ENCODE measurements at regions not wholly inside any gene's neighbourhood (a gene's known extent, or its start where the extent isn't known, plus 50 kb on each side); places are given as distances from the start of the nearest gene placed in this dataset.

- DNase-seq, result no peak
- H3K4me3 Mint-ChIP-seq (ENCODE audit: low read depth, unreplicated experiment), result no peak overlapping the region
- no peaks in the 10 kb centered on the region for H3K36me3 Mint-ChIP-seq (ENCODE audit: insufficient read depth, unreplicated experiment)
- CTCF ChIA-PET, result no interaction called here
- intact Hi-C loops (cut with micrococcal nuclease; ENCODE audit: unreplicated experiment), result no loop called here
- H3K27ac Mint-ChIP-seq (ENCODE audit: unreplicated experiment), result no peak overlapping the region
- no peaks in the 10 kb centered on the region for H3K27me3 Mint-ChIP-seq (ENCODE audit: unreplicated experiment)
- H3K9me3 Mint-ChIP-seq (ENCODE audit: low read depth, unreplicated experiment), result no peaks in the 10 kb centered on the region
- no TSS peak for BruUV-seq (replicated peaks)
- no peaks in the 10 kb centered on the region for H3K4me1 Mint-ChIP-seq (ENCODE audit: low read depth, unreplicated experiment)
- TF ChIP-seq, protein P1, sequence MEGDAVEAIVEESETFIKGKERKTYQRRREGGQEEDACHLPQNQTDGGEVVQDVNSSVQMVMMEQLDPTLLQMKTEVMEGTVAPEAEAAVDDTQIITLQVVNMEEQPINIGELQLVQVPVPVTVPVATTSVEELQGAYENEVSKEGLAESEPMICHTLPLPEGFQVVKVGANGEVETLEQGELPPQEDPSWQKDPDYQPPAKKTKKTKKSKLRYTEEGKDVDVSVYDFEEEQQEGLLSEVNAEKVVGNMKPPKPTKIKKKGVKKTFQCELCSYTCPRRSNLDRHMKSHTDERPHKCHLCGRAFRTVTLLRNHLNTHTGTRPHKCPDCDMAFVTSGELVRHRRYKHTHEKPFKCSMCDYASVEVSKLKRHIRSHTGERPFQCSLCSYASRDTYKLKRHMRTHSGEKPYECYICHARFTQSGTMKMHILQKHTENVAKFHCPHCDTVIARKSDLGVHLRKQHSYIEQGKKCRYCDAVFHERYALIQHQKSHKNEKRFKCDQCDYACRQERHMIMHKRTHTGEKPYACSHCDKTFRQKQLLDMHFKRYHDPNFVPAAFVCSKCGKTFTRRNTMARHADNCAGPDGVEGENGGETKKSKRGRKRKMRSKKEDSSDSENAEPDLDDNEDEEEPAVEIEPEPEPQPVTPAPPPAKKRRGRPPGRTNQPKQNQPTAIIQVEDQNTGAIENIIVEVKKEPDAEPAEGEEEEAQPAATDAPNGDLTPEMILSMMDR (IDR thresholded peaks at IDR 0.05; ENCODE audit: unreplicated experiment), result no peak
These were observed 177.2 kb upstream of the DTNBP1 start for GRCh38 chr6:15839969-15840541.

GRCh38 chr6:15837205-15837604, 174.4 kb upstream of the DTNBP1 start:
- no peak overlapping the region for H3K4me3 Mint-ChIP-seq (ENCODE audit: low read depth, unreplicated experiment)
- intact Hi-C loops (cut with micrococcal nuclease; ENCODE audit: unreplicated experiment), result no loop called here
- no peak for DNase-seq
- H3K27me3 Mint-ChIP-seq (ENCODE audit: unreplicated experiment), result no peaks in the 10 kb centered on the region
- H3K27ac Mint-ChIP-seq (ENCODE audit: unreplicated experiment), result no peak overlapping the region
- H3K36me3 Mint-ChIP-seq (ENCODE audit: insufficient read depth, unreplicated experiment), result no peaks in the 10 kb centered on the region
- no peaks in the 10 kb centered on the region for H3K9me3 Mint-ChIP-seq (ENCODE audit: low read depth, unreplicated experiment)
- TF ChIP-seq, protein P1 (IDR thresholded peaks at IDR 0.05; ENCODE audit: unreplicated experiment), result no peak
- CTCF ChIA-PET, result interaction anchor here (0.7 kb wide), 1 partner anchor 1650 kb away, joined by 4 read pairs; no protein-coding TSS in a partner anchor
- BruUV-seq (replicated peaks), result no TSS peak
- H3K4me1 Mint-ChIP-seq (ENCODE audit: low read depth, unreplicated experiment), result no peaks in the 10 kb centered on the region

DNA sequence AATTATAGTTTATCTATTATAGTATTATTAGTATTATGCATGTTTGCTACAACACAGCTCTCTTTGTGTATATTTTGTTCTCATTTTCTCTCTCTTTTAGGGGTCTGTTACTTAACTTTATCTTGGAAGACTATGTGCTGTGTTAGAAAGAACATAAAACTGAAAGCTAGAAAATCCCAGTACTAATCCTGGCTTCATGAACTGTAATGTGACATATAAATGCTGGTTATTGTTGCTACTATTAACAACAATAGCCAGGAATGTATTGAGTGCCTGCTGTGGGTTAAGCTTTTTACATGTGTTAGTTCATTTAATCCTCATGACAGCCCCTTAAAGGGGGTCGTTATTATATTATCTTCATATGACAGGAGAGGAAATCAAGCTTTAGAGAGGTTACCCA, 170.0 kb upstream of the DTNBP1 start:
- Mint-ChIP-seq H3K9me3 (ENCODE audit: low read depth, unreplicated experiment) (no peaks in the 10 kb centered on the region), H3K27ac (ENCODE audit: unreplicated experiment) (no peak overlapping the region), H3K4me1 (ENCODE audit: low read depth, unreplicated experiment) (no peaks in the 10 kb centered on the region), H3K36me3 (ENCODE audit: insufficient read depth, unreplicated experiment) (no peaks in the 10 kb centered on the region), H3K27me3 (ENCODE audit: unreplicated experiment) (peaks cover 8% of the 10 kb centered on the region), H3K4me3 (ENCODE audit: low read depth, unreplicated experiment) (no peak overlapping the region)
- no TSS peak for BruUV-seq (replicated peaks)
- intact Hi-C loops (cut with micrococcal nuclease; ENCODE audit: unreplicated experiment), result no loop called here
- no peak for DNase-seq
- TF ChIP-seq, protein P1 (IDR thresholded peaks at IDR 0.05; ENCODE audit: unreplicated experiment), result no peak
- CTCF ChIA-PET, result no interaction called here

- Mint-ChIP-seq H3K36me3 (ENCODE audit: insufficient read depth, unreplicated experiment) (no peaks in the 10 kb centered on the region), H3K27me3 (ENCODE audit: unreplicated experiment) (peaks cover 39% of the 10 kb centered on the region), H3K27ac (ENCODE audit: unreplicated experiment) (no peak overlapping the region), H3K9me3 (ENCODE audit: low read depth, unreplicated experiment) (no peaks in the 10 kb centered on the region), H3K4me3 (ENCODE audit: low read depth, unreplicated experiment) (no peak overlapping the region), H3K4me1 (ENCODE audit: low read depth, unreplicated experiment) (no peaks in the 10 kb centered on the region)
- CTCF ChIA-PET, result interaction anchor here (0.5 kb wide), 1 partner anchor 29 kb away, joined by 5 read pairs; no protein-coding TSS in a partner anchor
- intact Hi-C loops (cut with micrococcal nuclease; ENCODE audit: unreplicated experiment), result no loop called here
- TF ChIP-seq, protein P1 (IDR thresholded peaks at IDR 0.05; ENCODE audit: unreplicated experiment), result no peak
- DNase-seq, result no peak
- BruUV-seq (replicated peaks), result no TSS peak
These were observed 166.3 kb upstream of the DTNBP1 start for GRCh38 chr6:15829156-15829555.
